Activated T-cell treated with anti-CD3 and anti-CD28 coated beads, Interleukin-2, amount 50 U/mL, for 4 hours (primary cell): ENCODE measurements at regions not wholly inside any gene's neighbourhood (a gene's known extent, or its start where the extent isn't known, plus 50 kb on each side); places are given as distances from the start of the nearest gene placed in this dataset.

Source experiments
- ATAC-seq, 2 donors: fragments of 200-7000 bp; cut with Tn5 transposase; one replicate each; pipeline ENCODE4 v1.10.0; 2021
- DNase-seq: peaks from one replicate; pipeline ENCODE4 v3.0.0-alpha.2; 2020
- H3K27me3 Mint-ChIP-seq: one replicate; pipeline ENCODE4 v1.8.0; 2021; ENCODE audit warnings: low read depth, mixed read lengths
- H3K36me3 Mint-ChIP-seq: one replicate; pipeline ENCODE4 v1.8.0; 2022; ENCODE audit warnings: mixed read lengths; ENCODE audit not compliant: insufficient read depth
- H3K4me1 Mint-ChIP-seq: one replicate; pipeline ENCODE4 v1.8.0; 2021; ENCODE audit warnings: low read depth, mixed read lengths
- H3K4me3 Mint-ChIP-seq: one replicate; pipeline ENCODE4 v1.8.0; 2021; ENCODE audit warnings: mild to moderate bottlenecking, moderate library complexity, mixed read lengths
- H3K9me3 Mint-ChIP-seq: one replicate; pipeline ENCODE4 v1.8.0; 2021; ENCODE audit warnings: mixed read lengths

GRCh38 chr6:79305020-79305419 lies 70.5 kb upstream of the HMGN3 start:
- Mint-ChIP-seq H3K9me3 (no peaks in the 10 kb centered on the region), H3K27me3 (no peaks in the 10 kb centered on the region), H3K4me3 (no peak overlapping the region), H3K4me1 (no peaks in the 10 kb centered on the region), H3K36me3 (no peaks in the 10 kb centered on the region)
- ATAC-seq (no peak), DNase-seq (no peak)

DNA sequence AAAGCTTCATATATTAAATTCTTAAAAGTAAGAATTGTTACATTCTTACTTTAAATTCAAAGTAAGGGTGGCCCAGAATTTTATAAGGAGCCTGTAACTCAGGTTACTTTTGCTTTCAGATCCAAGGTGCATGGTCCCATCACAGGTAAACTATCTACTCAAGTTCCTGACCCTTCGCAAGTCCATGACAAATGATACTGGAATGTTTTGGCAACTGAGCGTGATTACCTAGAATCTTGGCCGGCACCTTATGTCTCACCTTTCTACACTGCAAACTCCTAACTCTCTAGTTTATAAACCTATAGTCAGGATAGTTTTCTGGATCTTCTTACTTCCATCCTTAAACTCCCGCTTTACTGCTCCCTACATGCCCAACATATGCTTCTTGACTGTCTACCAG lies 67.9 kb upstream of the HMGN3 start:
- Mint-ChIP-seq H3K4me3 (no peak overlapping the region), H3K36me3 (no peaks in the 10 kb centered on the region), H3K27me3 (no peaks in the 10 kb centered on the region), H3K4me1 (no peaks in the 10 kb centered on the region), H3K9me3 (no peaks in the 10 kb centered on the region)
- ATAC-seq (no peak), DNase-seq (no peak)

DNA sequence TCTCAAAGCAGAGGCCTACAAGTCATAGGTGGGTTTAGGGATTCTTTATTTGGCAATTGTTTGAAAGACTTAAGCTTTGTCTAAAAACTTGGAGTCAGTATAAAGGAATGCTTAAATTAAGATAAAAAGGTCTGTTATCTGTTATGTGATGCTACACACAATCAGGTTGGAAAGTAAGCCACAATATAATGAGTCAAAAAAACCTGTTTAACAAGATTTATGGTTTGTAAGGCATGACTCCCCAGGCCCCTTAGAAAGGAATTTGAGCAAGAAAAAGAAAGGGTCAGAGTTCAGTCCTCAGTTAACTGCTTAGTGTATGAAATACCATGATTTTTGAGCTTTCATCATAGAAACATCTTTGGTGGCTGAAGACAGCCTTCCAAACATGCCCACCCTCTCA lies 66.8 kb upstream of the HMGN3 start:
- no peak for ATAC-seq
- no peak overlapping the region for H3K4me3 Mint-ChIP-seq
- H3K27me3 Mint-ChIP-seq, result no peaks in the 10 kb centered on the region
- H3K9me3 Mint-ChIP-seq, result no peaks in the 10 kb centered on the region
- no peak for DNase-seq
- H3K4me1 Mint-ChIP-seq, result no peaks in the 10 kb centered on the region
- H3K36me3 Mint-ChIP-seq, result no peaks in the 10 kb centered on the region

- H3K4me1 Mint-ChIP-seq, result no peaks in the 10 kb centered on the region
- DNase-seq, result no peak
- no peak for ATAC-seq
- H3K27me3 Mint-ChIP-seq, result no peaks in the 10 kb centered on the region
- no peak overlapping the region for H3K4me3 Mint-ChIP-seq
- H3K9me3 Mint-ChIP-seq, result no peaks in the 10 kb centered on the region
- H3K36me3 Mint-ChIP-seq, result no peaks in the 10 kb centered on the region
Observed at GRCh38 chr6:79296211-79296610, 61.7 kb upstream of the HMGN3 start.
